ENCODE measurements at regions not wholly inside any gene's neighbourhood (a gene's known extent, or its start where the extent isn't known, plus 50 kb on each side); places are given as distances from the start of the nearest gene placed in this dataset.

GRCh38 chr13:37481011-37481884 is 117.3 kb downstream of the POSTN start:
- TF ChIP-seq YY1 (IDR thresholded peaks at IDR 0.05; ENCODE audit: insufficient read depth, insufficient read length) (no peak), ZNF274 (IDR thresholded peaks at IDR 0.05; ENCODE audit: low read depth, low read length) (no peak), SUZ12 (IDR thresholded peaks at IDR 0.05; ENCODE audit: extremely low read depth, insufficient read depth, insufficient read length) (no peak)

All from NT2/D1 (cell line).